Lower leg skin (tissue), 3 donors: ENCODE measurements at regions not wholly inside any gene's neighbourhood (a gene's known extent, or its start where the extent isn't known, plus 50 kb on each side); places are given as distances from the start of the nearest gene placed in this dataset.

Experiments used
- CTCF ChIP-seq, 3 donors: fragments of 450-650 bp; IDR thresholded peaks; one replicate each; pipeline ENCODE4 v1.5.1; 2016; ENCODE audit warnings: antibody characterized with exemption in 3 of 3, mild to moderate bottlenecking in 3 of 3, moderate library complexity in 2 of 3
- POLR2A ChIP-seq, 2 donors: fragments of 450-650 bp; IDR thresholded peaks; one replicate each; pipeline ENCODE4 v1.6.1; 2016 to 2017; ENCODE audit warnings: antibody characterized with exemption in 2 of 2, mild to moderate bottlenecking in 1 of 2, moderate library complexity in 1 of 2

GRCh38 chr4:152223600-152223999 lies 312.3 kb downstream of the FBXW7 start:
- TF ChIP-seq CTCF (IDR thresholded peaks at IDR 0.05): no peak
- TF ChIP-seq POLR2A (IDR thresholded peaks at IDR 0.05): no peak
